BJ (cell line): ENCODE measurements at regions not wholly inside any gene's neighbourhood (a gene's known extent, or its start where the extent isn't known, plus 50 kb on each side); places are given as distances from the start of the nearest gene placed in this dataset.
"Not testable (repeated sequence)": the region's sequence is repeated elsewhere in the genome, so short reads cannot be mapped to it uniquely, and the experiment has no call there.

Experiments
- CTCF ChIA-PET: fragments of 350-600 bp; formaldehyde crosslinking; extraction: SDS; loops from one replicate; lab custom pipeline; 2021; ENCODE audit warnings: antibody characterized with exemption, inconsistent platforms; lab: Yijun Ruan, JAX
- POLR2A ChIA-PET: fragments of 300-600 bp; sonication (Branson Sonifier 250); formaldehyde crosslinking; extraction: SDS; loops from one replicate; lab custom pipeline; 2021; ENCODE audit warnings: antibody characterized with exemption; lab: Charles Lee
- DNase-seq: peaks from one replicate; pipeline ENCODE4 v3.0.0-alpha.2; 2011; ENCODE audit warnings: low read depth
- H3K27me3 ChIP-seq: 2 replicates; pipeline ENCODE4 v1.6.0; 2011; ENCODE audit warnings: low read length; ENCODE audit not compliant: control insufficient read depth, insufficient read depth
- H3K36me3 ChIP-seq: 2 replicates; pipeline ENCODE4 v1.5.1; 2011; ENCODE audit warnings: low read length; ENCODE audit not compliant: control insufficient read depth, insufficient read depth
- H3K4me3 ChIP-seq: 2 replicates; pipeline ENCODE4 v1.5.1; 2011; ENCODE audit warnings: low read depth, mild to moderate bottlenecking, control low read depth, low read length
- TF ChIP-seq, protein P1 (sequence below): IDR thresholded peaks from 2 replicates; pipeline ENCODE4 v1.5.1; 2011; ENCODE audit warnings: low read depth, mild to moderate bottlenecking, control low read depth, inconsistent platforms, low read length, moderate library complexity; ENCODE audit not compliant: insufficient read depth

DNA sequence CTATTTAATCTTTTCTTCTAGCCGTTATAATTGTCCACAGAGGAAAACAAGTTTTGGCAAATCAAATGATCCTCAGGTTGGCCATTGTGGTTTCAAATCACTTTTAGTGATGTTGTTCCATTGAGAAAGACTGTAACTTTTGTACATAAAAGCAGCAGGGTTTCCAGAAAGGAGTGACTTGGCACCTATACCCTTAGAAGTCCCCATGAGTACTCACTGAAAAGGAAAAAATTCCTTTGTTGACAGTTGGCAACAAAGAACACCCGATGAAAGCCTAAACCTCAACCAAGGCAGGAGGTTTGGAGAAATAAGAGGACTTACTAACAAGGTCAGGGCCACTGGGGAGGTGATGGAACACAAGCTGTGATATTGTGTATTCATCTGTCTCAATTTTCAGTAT lies 474.4 kb downstream of the RAPGEF2 start:
- no peak for DNase-seq
- ChIA-PET CTCF (no interaction called here), POLR2A (no interaction called here)
- TF ChIP-seq, protein P1, sequence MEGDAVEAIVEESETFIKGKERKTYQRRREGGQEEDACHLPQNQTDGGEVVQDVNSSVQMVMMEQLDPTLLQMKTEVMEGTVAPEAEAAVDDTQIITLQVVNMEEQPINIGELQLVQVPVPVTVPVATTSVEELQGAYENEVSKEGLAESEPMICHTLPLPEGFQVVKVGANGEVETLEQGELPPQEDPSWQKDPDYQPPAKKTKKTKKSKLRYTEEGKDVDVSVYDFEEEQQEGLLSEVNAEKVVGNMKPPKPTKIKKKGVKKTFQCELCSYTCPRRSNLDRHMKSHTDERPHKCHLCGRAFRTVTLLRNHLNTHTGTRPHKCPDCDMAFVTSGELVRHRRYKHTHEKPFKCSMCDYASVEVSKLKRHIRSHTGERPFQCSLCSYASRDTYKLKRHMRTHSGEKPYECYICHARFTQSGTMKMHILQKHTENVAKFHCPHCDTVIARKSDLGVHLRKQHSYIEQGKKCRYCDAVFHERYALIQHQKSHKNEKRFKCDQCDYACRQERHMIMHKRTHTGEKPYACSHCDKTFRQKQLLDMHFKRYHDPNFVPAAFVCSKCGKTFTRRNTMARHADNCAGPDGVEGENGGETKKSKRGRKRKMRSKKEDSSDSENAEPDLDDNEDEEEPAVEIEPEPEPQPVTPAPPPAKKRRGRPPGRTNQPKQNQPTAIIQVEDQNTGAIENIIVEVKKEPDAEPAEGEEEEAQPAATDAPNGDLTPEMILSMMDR = no peak
- Histone ChIP-seq H3K27me3 (no peaks in the 10 kb centered on the region), H3K4me3 (no peak overlapping the region), H3K36me3 (no peaks in the 10 kb centered on the region)

DNA sequence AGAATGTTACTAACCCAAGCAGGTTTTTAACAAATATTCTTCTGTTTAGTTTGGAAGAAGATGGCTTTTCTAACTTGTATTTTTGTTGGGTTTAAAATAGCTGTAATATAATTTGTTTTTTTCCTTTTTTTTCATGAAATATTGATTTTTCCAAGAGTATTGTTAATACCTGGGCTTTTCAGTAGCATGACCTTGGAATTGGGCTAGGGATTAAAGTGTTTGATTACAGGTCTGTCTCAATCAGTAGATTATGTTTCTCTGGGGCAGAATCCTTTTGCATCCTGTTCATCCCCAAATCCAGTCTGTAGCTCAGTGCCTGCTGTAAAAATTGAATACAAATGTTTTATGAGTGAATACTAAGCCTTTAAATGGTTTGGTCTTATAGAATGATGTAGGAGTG lies 479.8 kb downstream of the RAPGEF2 start:
- Histone ChIP-seq H3K36me3 (no peaks in the 10 kb centered on the region), H3K4me3 (no peak overlapping the region), H3K27me3 (no peaks in the 10 kb centered on the region)
- CTCF ChIA-PET = no interaction called here
- DNase-seq = no peak
- POLR2A ChIA-PET = no interaction called here
- TF ChIP-seq, protein P1 = no peak

DNA sequence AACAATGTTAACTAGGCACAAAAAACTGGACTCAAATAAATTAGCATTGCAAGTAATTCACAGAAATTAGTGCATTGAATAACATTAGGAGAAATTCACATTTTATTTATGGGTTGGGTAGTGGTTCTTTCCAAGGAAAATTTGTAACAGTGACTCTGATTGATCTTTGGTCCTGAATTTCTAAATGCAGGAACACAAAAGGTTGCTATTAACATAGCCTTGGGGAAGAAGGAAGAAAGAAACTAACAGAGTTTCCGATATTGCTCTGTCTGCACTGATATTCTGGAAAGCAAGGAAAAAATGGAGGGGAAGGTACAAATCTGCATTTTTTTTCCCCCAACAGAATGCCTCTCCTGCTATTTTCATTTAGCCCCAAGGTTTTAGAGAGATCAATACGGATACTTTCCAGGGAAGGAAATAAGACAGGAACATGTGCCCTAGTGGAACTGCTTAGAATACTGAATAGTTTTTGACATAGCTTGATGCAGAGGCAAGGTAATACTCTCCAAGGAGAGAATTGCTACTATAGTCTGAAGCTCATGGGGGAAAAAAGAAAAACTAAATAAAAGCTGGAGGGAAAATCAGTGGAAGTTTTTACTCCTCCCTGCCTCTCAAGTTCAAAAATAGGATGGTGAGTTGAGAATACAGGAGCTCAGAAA lies 490.1 kb downstream of the RAPGEF2 start:
- TF ChIP-seq, protein P1 = no peak
- Histone ChIP-seq H3K4me3 (no peak overlapping the region), H3K27me3 (no peaks in the 10 kb centered on the region), H3K36me3 (no peaks in the 10 kb centered on the region)
- ChIA-PET CTCF (interaction anchor here (0.5 kb wide), 1 partner anchor 28 kb away, joined by 3 read pairs; no protein-coding TSS in a partner anchor), POLR2A (no interaction called here)
- no peak for DNase-seq

DNA sequence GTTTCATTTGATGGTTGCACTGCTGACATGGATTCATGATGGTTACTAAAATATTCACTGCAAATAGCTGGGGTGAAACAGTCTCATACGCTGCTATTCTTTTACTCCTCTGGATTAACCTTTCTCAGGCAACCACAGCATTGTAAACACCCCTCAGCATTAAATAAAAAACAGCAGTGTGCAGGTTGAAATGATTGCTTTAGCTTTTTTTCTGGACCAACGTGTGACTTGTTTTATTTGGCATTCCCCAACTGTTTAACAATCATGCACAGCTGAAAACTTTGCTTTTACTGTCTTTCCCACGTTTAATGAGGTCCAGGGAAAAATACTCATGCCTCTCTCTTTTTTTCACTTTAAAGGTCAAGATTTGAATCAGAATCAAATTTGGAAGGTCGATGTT lies 490.8 kb downstream of the RAPGEF2 start:
- Histone ChIP-seq H3K27me3 (no peaks in the 10 kb centered on the region), H3K4me3 (no peak overlapping the region), H3K36me3 (no peaks in the 10 kb centered on the region)
- ChIA-PET CTCF (interaction anchor here (0.5 kb wide), 1 partner anchor 29 kb away, joined by 3 read pairs; no protein-coding TSS in a partner anchor), POLR2A (no interaction called here)
- DNase-seq = no peak
- TF ChIP-seq, protein P1 = no peak

DNA sequence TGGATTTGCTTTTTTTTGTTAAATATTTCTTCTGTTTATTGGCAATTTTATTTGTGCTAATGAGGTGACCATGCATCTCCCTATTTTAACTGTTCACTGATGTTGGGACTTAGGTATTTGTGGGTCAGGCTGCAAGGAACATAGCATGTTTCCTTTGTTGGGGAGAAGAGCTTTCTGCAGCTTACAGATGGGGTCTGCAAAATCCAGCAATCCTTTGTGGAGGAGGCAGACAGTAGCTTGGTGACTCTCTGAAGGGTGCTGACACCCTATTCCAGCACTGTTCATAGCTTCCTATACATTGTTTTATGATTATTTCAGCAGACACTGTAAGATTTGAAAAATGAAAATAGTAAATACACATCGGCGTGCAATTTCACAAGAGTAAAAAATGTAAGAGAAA lies 491.7 kb downstream of the RAPGEF2 start:
- H3K4me3 ChIP-seq = no peak overlapping the region
- ChIA-PET CTCF (no interaction called here), POLR2A (no interaction called here)
- no peaks in the 10 kb centered on the region for H3K27me3 ChIP-seq
- no peak for DNase-seq
- no peaks in the 10 kb centered on the region for H3K36me3 ChIP-seq
- TF ChIP-seq, protein P1 = no peak

DNA sequence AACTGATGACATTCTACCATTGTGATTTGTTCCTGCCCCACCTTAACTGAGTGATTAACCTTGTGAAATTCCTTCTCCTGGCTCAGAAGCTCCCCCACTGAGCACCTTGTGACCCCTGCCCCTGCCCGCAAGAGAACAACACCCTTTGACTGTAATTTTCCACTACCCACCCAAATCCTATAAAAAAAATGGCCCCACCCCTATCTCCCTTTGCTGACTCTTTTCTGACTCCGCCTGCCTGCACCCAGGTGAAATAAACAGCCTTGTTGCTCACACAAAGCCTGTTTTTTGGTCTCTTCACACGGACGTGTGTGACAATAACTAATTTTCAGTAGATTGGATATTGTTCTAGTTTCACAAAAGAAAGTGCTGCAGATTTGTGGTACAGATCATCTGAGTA lies 492.2 kb downstream of the RAPGEF2 start:
- CTCF ChIA-PET, DNase-seq, POLR2A ChIA-PET: not testable (repeated sequence)

More for the DNA sequence above, 492.2 kb downstream of the RAPGEF2 start:
- not testable (repeated sequence) for H3K27me3 ChIP-seq, H3K36me3 ChIP-seq, H3K4me3 ChIP-seq
